Epithelial cell of esophagus (primary cell): ENCODE measurements at regions not wholly inside any gene's neighbourhood (a gene's known extent, or its start where the extent isn't known, plus 50 kb on each side); places are given as distances from the start of the nearest gene placed in this dataset.

Experiments
- DNase-seq: peaks from one replicate; pipeline ENCODE4 v3.0.0; 2010; ENCODE audit warnings: low read depth
- H3K4me3 ChIP-seq: 2 replicates; pipeline ENCODE4 v1.5.1; 2011; ENCODE audit warnings: mild to moderate bottlenecking, low read length, control low read depth
- TF ChIP-seq, protein P1 (sequence below): IDR thresholded peaks from 2 replicates; pipeline ENCODE4 v1.5.1; 2011; ENCODE audit warnings: low read depth, mild to moderate bottlenecking, low read length, control low read depth, inconsistent platforms; ENCODE audit not compliant: insufficient read depth; ENCODE audit errors: missing control alignments

DNA sequence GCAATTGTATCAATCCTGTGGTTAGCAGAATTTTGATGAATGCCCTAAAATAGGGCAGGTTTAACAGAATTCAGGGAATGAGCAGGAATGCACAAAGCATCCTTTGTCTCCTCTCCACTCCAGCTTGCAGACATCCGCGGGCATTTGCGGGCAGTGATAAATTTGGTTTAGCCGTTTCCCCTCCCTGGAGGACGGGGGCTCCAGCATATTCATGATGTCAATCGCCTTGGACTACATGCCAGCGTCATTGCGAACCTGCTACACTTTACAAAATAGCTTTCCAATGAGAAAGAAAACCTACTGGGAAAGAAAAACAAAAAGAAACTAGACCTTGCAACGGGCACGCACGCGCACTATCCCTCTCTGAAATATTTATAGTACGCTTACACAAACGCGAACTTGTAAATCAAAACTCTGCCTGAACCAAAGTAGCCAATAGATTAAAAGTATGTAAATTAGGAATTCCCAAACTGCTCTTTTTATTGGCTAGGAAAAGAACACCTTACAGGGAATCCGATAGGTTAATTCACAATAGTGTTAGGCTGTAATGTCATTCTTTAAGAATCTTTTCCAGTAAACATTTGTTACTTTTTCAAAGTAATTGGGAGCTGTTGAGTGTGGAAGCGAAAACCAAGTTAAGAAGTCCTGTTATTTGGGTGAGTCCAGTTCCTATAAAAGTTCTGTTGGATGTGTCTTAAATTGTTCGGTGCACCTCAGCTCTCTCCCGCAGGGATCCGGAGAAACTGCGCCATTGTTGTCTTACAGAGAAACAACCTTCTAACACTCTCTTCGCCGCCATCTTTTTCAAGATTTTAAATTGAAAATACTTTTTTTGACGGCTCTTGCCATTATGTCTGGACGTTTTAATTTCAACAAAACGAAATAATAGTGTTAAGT, 136.7 kb downstream of the HFE start:
- H3K4me3 ChIP-seq = peak overlapping the region; percentile 61
- DNase-seq = peak; percentile 93
- TF ChIP-seq, protein P1, sequence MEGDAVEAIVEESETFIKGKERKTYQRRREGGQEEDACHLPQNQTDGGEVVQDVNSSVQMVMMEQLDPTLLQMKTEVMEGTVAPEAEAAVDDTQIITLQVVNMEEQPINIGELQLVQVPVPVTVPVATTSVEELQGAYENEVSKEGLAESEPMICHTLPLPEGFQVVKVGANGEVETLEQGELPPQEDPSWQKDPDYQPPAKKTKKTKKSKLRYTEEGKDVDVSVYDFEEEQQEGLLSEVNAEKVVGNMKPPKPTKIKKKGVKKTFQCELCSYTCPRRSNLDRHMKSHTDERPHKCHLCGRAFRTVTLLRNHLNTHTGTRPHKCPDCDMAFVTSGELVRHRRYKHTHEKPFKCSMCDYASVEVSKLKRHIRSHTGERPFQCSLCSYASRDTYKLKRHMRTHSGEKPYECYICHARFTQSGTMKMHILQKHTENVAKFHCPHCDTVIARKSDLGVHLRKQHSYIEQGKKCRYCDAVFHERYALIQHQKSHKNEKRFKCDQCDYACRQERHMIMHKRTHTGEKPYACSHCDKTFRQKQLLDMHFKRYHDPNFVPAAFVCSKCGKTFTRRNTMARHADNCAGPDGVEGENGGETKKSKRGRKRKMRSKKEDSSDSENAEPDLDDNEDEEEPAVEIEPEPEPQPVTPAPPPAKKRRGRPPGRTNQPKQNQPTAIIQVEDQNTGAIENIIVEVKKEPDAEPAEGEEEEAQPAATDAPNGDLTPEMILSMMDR = no peak

- peak overlapping the region; percentile 61 for H3K4me3 ChIP-seq
- TF ChIP-seq, protein P1 = no peak
- DNase-seq = no peak
Measured at GRCh38 chr6:26224547-26224912, 137.3 kb downstream of the HFE start.

DNA sequence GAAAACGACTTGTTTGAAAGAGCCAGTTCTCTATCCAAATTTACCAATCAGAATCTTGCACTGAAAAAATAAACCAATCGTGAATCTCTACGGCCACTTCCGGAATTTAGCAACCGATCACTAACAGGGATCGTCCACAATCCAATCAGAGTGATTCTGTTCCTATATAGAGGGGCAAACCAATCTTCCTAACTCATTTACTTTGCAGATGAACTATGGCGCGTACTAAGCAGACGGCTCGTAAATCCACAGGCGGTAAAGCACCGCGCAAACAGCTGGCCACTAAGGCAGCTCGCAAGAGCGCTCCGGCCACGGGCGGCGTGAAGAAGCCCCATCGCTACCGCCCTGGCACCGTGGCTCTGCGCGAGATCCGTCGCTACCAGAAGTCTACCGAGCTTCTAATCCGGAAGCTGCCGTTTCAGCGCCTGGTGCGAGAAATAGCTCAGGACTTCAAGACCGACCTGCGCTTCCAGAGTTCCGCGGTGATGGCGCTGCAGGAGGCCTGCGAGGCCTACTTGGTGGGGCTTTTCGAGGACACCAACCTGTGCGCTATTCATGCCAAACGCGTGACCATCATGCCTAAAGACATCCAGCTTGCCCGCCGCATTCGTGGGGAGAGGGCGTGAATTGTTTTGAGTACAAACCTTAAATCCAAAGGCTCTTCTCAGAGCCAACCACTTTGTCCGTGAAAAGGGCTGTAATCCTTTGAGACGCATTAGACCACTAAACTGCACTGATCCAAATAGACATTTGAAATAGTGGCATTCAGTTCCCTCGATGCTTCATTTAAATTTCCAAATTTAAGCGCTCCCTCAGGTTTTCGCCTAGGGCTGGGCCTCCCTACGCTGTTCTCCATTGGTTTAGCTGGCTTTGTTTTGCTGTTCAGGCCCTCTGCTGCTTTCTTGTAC, 138.0 kb downstream of the HFE start:
- peak overlapping the region; percentile 61 for H3K4me3 ChIP-seq
- DNase-seq = peak; percentile 91

GRCh38 chr6:26225848-26226578, 138.8 kb downstream of the HFE start:
- TF ChIP-seq, protein P1 = no peak
- DNase-seq = peak; percentile 24
- H3K4me3 ChIP-seq = peak overlapping the region; percentile 61

More for the DNA sequence above, 138.0 kb downstream of the HFE start:
- TF ChIP-seq, protein P1 = peak; percentile 33

- no peak for DNase-seq
- TF ChIP-seq, protein P1 = no peak
- H3K4me3 ChIP-seq = no peak overlapping the region
Measured at GRCh38 chr6:26226579-26226967, 138.4 kb upstream of the BTN3A2 start.

- DNase-seq = no peak
- H3K4me3 ChIP-seq = no peak overlapping the region
- TF ChIP-seq, protein P1 = no peak
Measured at GRCh38 chr6:26230351-26230750, 134.6 kb upstream of the BTN3A2 start.
